Body of pancreas (tissue), 4 donors: ENCODE measurements at regions not wholly inside any gene's neighbourhood (a gene's known extent, or its start where the extent isn't known, plus 50 kb on each side); places are given as distances from the start of the nearest gene placed in this dataset.

Source experiments
- CTCF ChIP-seq, 7 experiments: fragments of 450-650 bp in 4 of 7; fragments of 200-600 bp in 3 of 7; sonication (generic) in 3 of 7; IDR thresholded peaks; one replicate each; pipeline ENCODE4 v1.5.1; 2016 to 2019; ENCODE audit warnings: antibody characterized with exemption in 7 of 7
- POLR2A ChIP-seq, 3 donors: fragments of 450-650 bp; IDR thresholded peaks; one replicate each; pipeline ENCODE4 v1.6.1; 2016; ENCODE audit warnings: antibody characterized with exemption in 3 of 3, mild to moderate bottlenecking in 2 of 3

GRCh38 chr16:35214840-35215239, 1755.4 kb downstream of the TP53TG3F start:
- TF ChIP-seq CTCF (IDR thresholded peaks at IDR 0.05) (no peak), POLR2A (IDR thresholded peaks at IDR 0.05) (no peak)
